Fibroblast of villous mesenchyme (primary cell): ENCODE measurements at regions not wholly inside any gene's neighbourhood (a gene's known extent, or its start where the extent isn't known, plus 50 kb on each side); places are given as distances from the start of the nearest gene placed in this dataset.

ENCODE experiments used
- DNase-seq: peaks from one replicate; pipeline ENCODE4 v3.0.0-alpha.2; 2010; ENCODE audit warnings: low read depth
- H3K4me3 ChIP-seq: 2 replicates; pipeline ENCODE4 v1.5.1; 2011; ENCODE audit warnings: low read depth, mild to moderate bottlenecking, low read length
- CTCF ChIP-seq: IDR thresholded peaks from 2 replicates; pipeline ENCODE4 v1.5.1; 2012; ENCODE audit warnings: low read depth, mild to moderate bottlenecking, low read length; ENCODE audit not compliant: insufficient read depth

- H3K4me3 ChIP-seq = no peak overlapping the region
- DNase-seq = no peak
- TF ChIP-seq CTCF = no peak
Measured at GRCh38 chr6:169005166-169005565, 248.5 kb downstream of the THBS2 start.

- no peak for TF ChIP-seq CTCF
- no peak for DNase-seq
- H3K4me3 ChIP-seq = no peak overlapping the region
Measured at GRCh38 chr6:169000022-169000421, 253.6 kb downstream of the THBS2 start.

GRCh38 chr6:168999392-168999791 lies 254.3 kb downstream of the THBS2 start:
- DNase-seq = no peak

GRCh38 chr6:168996356-168996625 lies 257.4 kb downstream of the THBS2 start:
- DNase-seq = no peak
- TF ChIP-seq CTCF = no peak
- no peak overlapping the region for H3K4me3 ChIP-seq

More at GRCh38 chr6:168999392-168999791, 254.3 kb downstream of the THBS2 start:
- no peak overlapping the region for H3K4me3 ChIP-seq
- TF ChIP-seq CTCF = no peak

- TF ChIP-seq CTCF = no peak
- H3K4me3 ChIP-seq = no peak overlapping the region
- DNase-seq = no peak
Measured at GRCh38 chr6:168995526-168996355, 257.9 kb downstream of the THBS2 start.

- no peak for TF ChIP-seq CTCF
- no peak for DNase-seq
- H3K4me3 ChIP-seq = no peak overlapping the region
Measured at GRCh38 chr6:168994956-168995355, 258.7 kb downstream of the THBS2 start.
